Upper lobe of left lung (tissue), 4 donors: ENCODE measurements at regions not wholly inside any gene's neighbourhood (a gene's known extent, or its start where the extent isn't known, plus 50 kb on each side); places are given as distances from the start of the nearest gene placed in this dataset.

ENCODE experiments used
- EP300 ChIP-seq, 4 donors: sonication (generic); formaldehyde crosslinking; IDR thresholded peaks; one replicate each; pipeline ENCODE4 v1.5.1; 2017; ENCODE audit warnings: antibody characterized with exemption in 4 of 4, control low read depth in 2 of 4
- POLR2A ChIP-seq, 4 donors: fragments of 450-650 bp; IDR thresholded peaks; one replicate each; pipeline ENCODE4 v1.5.1; 2016 to 2017; ENCODE audit warnings: antibody characterized with exemption in 4 of 4, mild to moderate bottlenecking in 2 of 4
- POLR2AphosphoS5 ChIP-seq, 2 donors: sonication (generic); formaldehyde crosslinking; IDR thresholded peaks; one replicate each; pipeline ENCODE4 v1.5.1; 2017; ENCODE audit warnings: antibody characterized with exemption in 2 of 2
- TF ChIP-seq, protein P1 (sequence below), 6 experiments: fragments of 450-650 bp in 4 of 6; fragments of 200-600 bp in 2 of 6; sonication (generic) in 2 of 6; IDR thresholded peaks; one replicate each; pipeline ENCODE4 v1.5.1; 2016 to 2019; ENCODE audit warnings: antibody characterized with exemption in 6 of 6

DNA sequence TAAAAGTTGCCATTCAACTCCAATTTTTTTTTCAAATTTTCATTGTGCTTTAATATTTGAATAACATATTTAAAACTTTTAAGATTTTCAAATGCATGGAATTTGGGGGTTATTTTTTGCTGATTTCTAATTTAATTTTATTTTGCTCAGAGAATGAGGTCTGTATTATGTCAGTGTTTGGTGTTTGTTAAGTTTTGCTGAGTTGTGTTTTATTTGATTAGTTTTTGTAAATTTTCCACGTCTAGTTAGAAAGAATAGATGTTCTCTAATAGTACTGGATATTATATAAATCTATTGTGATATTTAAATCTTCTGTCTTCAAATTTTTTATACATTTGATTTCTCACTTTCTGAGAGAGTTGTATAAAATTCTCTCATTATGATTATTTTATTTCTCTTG, 145.9 kb downstream of the MACIR start:
- TF ChIP-seq EP300 (IDR thresholded peaks at IDR 0.05) (no peak), POLR2AphosphoS5 (IDR thresholded peaks at IDR 0.05) (no peak), POLR2A (IDR thresholded peaks at IDR 0.05) (no peak)
- TF ChIP-seq, protein P1, sequence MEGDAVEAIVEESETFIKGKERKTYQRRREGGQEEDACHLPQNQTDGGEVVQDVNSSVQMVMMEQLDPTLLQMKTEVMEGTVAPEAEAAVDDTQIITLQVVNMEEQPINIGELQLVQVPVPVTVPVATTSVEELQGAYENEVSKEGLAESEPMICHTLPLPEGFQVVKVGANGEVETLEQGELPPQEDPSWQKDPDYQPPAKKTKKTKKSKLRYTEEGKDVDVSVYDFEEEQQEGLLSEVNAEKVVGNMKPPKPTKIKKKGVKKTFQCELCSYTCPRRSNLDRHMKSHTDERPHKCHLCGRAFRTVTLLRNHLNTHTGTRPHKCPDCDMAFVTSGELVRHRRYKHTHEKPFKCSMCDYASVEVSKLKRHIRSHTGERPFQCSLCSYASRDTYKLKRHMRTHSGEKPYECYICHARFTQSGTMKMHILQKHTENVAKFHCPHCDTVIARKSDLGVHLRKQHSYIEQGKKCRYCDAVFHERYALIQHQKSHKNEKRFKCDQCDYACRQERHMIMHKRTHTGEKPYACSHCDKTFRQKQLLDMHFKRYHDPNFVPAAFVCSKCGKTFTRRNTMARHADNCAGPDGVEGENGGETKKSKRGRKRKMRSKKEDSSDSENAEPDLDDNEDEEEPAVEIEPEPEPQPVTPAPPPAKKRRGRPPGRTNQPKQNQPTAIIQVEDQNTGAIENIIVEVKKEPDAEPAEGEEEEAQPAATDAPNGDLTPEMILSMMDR (IDR thresholded peaks at IDR 0.05): no peak
